ENCODE measurements at regions not wholly inside any gene's neighbourhood (a gene's known extent, or its start where the extent isn't known, plus 50 kb on each side); places are given as distances from the start of the nearest gene placed in this dataset.
A peak's percentile ranks its signal among the peaks of the same experiment; 100 is the strongest.

GRCh38 chr9:108676355-108676754, 179.4 kb downstream of the ACTL7B start:
- no peak for DNase-seq (ENCODE audit: low read depth)

DNA sequence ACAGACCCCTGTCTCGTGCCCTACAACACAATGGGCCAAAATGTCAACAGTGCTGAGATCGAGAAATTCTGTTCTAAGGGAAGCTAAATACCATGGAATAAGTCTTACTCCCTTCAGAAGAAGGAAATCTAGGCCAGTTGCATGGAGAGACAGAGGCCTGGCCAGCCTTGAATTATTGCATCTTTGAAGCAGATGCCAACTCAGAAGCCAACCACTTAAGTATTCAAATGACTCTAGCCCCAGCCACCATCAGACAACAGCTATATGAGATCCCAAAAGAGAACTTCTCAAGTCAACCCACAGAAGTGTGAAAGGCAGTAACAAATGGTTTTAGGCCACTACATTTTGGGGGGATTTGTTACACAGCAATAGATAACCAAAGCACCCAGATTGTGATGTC, 180.1 kb downstream of the ACTL7B start:
- DNase-seq (ENCODE audit: low read depth): no peak

- DNase-seq (ENCODE audit: low read depth): no peak
Observed at GRCh38 chr9:108674766-108675530, 180.8 kb downstream of the ACTL7B start.

DNA sequence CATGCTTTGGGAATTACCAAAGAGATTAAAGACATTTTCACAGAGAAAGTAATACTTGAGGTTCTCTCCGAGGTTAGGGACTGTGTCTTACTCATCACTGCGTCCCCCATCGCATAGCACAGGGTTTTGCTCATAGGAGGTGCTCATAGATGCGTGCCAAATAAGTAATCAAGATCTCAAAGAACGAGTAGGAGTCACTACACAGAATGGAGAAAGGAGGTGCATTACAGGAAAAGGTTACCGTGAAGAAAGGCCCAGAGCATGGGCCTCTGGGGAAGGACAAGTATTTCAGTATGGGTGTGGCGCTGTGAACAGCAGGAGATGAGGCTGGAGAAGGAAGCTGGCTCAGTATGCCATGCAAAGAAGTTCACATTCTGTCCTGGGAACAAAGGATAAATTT, 182.4 kb downstream of the ACTL7B start:
- DNase-seq (ENCODE audit: low read depth): peak; percentile 60

DNA sequence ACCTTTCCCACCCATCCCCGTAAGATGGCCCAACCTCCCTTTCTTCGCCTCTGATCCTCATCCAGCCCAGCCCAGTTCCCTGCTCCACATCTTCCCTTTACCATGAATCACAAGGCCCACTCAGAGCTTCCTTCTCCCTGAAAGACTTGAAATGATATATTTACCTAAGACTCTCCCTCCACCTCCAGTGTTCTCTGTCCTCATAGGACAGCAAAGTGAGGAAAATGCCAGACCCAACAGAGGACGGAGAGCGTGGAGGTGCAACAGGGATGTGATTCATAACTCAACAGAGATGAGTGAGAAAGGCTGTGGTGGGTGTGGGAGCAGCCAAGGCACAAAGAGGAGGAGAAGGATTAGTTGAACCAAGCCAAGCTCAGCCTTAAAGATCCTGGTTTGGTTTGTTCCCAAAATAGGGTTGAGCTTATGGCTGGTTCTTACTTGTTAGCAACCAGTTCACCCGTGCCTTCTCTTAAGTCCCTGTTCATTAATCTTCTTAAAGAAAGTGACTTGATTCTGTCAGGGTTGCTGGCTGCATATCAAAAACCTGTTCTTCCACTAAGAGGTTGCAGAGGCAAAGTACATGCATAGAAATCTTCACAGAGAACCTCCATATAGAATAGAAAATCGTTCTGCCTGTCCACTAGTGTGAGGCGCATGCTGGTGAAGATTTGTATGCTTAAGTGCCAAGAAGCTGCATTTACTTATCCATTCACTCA, 183.2 kb downstream of the ACTL7B start:
- peak; percentile 5 for DNase-seq (ENCODE audit: low read depth)

DNA sequence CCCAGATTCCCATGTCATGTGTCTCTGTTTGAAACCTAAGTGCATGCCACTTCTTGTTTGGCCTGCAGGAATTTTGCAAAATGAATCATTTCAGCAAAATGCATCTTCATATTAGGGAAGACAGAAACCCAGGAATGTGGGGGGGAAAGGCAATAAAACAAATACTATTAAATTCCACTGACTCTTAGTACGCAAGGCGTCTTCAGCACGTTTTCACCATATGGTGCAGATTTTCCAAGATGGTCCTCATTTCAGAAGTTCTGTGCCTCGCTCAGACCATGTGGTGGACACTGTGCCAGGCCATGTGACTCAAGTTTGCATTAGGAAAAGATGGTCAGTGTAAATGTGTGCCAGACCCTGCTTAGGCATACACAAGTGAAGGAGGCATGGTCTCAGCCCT, 184.0 kb downstream of the ACTL7B start:
- DNase-seq (ENCODE audit: low read depth): peak; percentile 36

GRCh38 chr9:108671176-108671575, 184.6 kb downstream of the ACTL7B start:
- DNase-seq (ENCODE audit: low read depth): peak; percentile 36

GRCh38 chr9:108668938-108669335, 186.8 kb downstream of the ACTL7B start:
- no peak for DNase-seq (ENCODE audit: low read depth)

DNA sequence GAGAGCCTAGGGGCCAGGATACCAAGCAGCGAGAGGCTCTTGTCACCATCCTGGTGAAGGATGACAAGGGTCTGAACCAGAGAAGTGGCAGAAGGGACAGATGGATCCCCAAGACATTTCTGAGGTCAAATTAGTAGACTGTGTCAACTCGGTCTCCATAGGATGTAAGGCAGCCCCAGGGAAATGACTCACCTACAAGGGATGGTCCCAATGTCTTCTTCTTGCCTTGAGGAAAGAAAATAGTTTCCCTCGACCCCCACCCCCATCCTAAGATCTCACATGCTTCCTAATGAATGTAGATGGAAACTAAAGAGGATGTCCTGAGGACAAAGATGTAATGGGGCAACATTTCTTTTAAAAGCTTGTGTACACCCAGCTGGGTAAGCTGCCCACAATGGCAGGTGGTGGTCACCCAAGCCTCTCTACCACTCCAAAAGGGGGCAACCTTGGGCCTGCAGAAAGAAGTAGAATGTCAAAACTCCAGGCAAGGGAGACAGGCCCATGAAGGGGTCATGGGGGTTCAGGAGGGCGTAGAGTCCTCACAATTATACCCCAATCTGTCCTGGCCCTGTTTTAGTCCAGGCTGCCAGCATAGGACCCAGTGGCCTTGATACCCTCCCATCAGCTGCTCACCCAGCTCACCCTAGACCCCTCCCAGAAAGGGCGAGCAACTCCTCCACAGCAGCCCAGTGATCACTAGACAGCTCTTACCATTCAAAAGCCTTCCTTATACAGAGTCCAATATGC, 187.4 kb downstream of the ACTL7B start:
- DNase-seq (ENCODE audit: low read depth): peak; percentile 53

GRCh38 chr9:108666240-108666784, 189.5 kb downstream of the ACTL7B start:
- no peak for DNase-seq (ENCODE audit: low read depth)

GRCh38 chr9:108665521-108666239, 190.1 kb downstream of the ACTL7B start:
- DNase-seq (ENCODE audit: low read depth): no peak

DNA sequence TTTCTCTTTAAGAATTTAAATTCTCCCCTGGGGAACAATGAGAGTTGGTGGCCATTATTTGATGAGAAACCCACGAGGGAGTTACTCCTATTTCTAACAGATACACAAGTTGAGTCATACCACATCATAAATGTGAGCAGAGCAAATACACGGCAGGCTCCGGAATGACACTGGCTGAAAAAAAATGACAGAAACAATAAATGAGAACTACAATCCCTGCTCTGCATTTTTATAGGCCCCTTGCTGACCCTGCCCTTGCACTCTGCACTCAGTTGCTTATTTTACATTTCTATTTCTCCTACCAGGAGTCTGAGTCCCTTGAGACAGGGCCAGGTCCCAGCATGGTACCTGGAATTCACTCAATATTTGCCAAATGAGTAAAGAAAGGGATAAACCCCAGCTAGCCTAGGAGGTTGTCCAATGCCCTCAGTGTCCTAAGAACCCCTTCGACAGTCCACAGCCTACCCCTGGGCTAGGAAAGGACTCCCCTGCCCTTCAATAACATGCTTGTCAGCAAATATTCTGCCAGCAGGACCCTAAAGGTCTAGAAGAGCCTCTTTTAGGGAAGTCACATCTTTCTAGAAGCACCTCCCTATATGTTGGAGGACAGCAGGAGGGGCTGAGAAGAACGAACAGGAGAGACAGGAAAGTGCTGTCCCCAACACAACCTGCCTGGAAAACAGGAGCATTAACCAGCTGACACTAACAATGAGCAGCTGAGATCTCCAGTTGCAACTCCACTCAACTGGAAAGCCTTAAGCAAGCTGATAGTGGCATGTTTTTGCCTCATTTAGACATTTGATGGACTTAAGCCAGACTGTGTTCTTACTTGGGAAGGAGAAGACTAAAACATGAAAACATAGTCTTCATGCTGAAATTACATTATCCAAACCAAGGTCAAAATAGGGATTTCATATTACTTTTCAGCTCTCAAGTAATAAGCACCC, 191.2 kb downstream of the ACTL7B start:
- no peak for DNase-seq (ENCODE audit: low read depth)

- DNase-seq (ENCODE audit: low read depth): no peak
Observed at GRCh38 chr9:108663422-108663821, 192.4 kb downstream of the ACTL7B start.

GRCh38 chr9:108662956-108663355, 192.8 kb downstream of the ACTL7B start:
- no peak for DNase-seq (ENCODE audit: low read depth)

DNA sequence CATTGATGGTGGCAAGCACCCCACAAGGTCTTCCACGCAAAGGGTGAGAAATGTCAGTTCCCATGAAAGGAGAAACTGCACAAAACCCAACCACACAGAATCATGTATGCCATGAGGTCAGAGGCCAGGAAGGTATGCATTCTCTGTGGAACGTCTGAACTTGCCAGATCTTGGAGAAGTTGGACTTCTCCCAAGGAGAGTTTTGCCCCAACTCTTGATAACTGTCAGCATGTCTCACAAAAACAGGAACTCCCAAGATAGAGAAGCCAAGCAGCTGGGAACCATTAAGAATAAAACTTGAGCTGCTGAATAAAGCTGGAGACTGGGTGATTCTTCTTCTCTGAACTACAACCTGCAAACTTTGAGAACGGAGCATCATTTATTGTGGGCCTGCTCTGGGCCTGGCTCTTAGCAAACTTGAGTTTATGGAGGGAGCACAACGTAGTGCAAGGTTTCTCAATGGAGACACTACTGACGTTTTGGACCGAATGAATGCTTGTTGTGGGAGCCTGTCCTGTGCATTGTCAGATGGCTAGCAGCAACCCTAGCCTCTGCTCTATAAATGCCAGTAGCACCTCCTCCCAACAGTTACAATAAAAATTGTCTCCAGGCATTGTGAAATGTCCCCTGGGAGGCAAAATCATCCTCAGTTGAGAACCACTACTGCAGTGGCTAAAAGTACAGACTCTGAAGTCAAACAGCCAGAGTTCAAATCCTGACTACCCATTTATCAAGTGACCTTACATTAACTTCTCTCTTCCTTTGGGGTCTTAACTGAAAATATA, 193.5 kb downstream of the ACTL7B start:
- no peak for DNase-seq (ENCODE audit: low read depth)

- no peak for DNase-seq (ENCODE audit: low read depth)
Observed at GRCh38 chr9:108656566-108656965, 199.2 kb downstream of the ACTL7B start.

DNA sequence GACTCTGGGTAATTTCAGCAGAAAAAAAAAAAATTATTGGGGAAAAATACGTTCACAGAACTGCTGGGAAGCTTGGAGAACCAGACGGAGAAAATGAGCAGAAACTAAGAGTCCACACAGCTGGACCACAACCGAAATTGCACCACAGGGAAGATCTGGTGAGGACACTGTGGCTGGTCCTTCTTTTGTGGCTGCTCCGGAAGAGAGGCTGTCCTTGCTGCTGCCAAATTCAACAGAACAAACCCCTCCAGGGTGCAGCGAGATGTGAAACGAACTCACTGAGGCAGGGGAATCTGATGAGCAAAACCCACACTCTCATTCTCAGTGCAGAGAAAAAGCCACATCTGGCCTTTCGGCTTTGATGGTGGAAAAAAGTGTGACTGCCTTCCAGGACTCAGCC, 200.0 kb downstream of the ACTL7B start:
- no peak for DNase-seq (ENCODE audit: low read depth)

DNA sequence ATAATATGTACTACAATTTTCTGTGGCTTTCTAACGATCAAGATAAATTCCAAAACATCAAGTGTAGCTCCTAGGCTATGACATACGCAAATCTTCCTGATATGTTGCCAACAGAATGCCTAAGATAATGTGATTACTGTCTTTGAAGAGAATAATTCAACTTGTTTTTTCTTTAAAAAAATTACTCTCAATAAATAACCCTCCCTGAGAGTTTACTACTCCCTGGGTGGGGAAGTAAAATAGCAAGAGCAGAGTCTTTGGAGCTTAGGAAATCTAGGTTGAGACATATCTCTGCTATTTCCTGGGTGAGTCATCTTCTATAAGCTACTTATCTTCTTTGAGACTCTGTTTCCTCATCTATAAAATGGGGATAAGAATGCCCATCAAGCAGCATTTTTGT, 201.2 kb downstream of the ACTL7B start:
- DNase-seq (ENCODE audit: low read depth): peak; percentile 45

GRCh38 chr9:108652851-108653250, 202.9 kb downstream of the ACTL7B start:
- no peak for DNase-seq (ENCODE audit: low read depth)

GRCh38 chr9:108650826-108651225, 205.0 kb downstream of the ACTL7B start:
- no peak for DNase-seq (ENCODE audit: low read depth)
